Inflammatory macrophage (primary cell): ENCODE measurements at regions not wholly inside any gene's neighbourhood (a gene's known extent, or its start where the extent isn't known, plus 50 kb on each side); places are given as distances from the start of the nearest gene placed in this dataset.

Experiments used
- DNase-seq, 2 donors: peaks; one replicate each; pipeline ENCODE4 v3.0.0-alpha.2; 2020 to 2022

- DNase-seq: no peak
These were observed 52.0 kb downstream of the LRATD1 start for GRCh38 chr2:14684516-14684915.

DNA sequence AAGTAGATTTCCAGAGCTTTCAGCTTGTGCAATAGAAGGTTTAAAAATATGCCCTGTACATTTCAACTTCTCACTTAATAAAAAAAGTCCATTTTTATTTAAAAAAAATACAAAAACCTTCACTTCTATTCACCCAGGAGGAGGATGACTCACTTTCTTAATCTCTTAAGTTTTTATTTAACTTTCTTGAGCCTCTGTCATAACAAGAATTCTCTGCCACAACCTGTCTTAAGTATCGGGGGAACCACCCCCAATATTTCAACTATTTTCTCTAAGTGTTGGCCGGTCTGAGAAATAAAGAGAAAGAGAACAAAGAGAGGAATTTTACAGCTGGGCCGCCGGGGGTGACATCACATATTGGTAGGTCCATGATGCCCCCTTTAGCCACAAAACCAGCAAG, 58.4 kb downstream of the LRATD1 start:
- no peak for DNase-seq

GRCh38 chr2:14693874-14694273, 61.4 kb downstream of the LRATD1 start:
- no peak for DNase-seq

DNA sequence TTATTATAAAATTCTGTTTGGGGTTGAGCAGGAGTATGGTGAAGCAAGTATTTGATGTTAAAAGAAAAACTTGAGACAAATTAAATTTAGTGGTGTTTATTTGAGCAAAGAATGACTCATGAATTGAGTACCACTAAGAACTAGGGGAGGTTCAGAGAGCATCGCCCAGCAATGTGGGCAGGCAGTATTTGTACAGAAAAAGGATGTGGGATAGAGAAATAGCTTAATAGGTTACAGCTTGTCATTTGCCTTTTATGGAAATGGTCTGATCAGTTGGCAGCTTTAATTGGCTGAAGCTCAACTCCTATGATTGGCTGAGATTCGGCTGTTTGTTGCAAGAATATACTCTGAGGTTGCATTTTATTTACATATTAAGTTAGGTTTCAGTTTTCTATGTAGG, 68.2 kb downstream of the LRATD1 start:
- DNase-seq: no peak

- DNase-seq: no peak
These were observed 69.7 kb downstream of the LRATD1 start for GRCh38 chr2:14702258-14702657.

- DNase-seq: no peak
These were observed 73.7 kb downstream of the LRATD1 start for GRCh38 chr2:14706201-14706600.

DNA sequence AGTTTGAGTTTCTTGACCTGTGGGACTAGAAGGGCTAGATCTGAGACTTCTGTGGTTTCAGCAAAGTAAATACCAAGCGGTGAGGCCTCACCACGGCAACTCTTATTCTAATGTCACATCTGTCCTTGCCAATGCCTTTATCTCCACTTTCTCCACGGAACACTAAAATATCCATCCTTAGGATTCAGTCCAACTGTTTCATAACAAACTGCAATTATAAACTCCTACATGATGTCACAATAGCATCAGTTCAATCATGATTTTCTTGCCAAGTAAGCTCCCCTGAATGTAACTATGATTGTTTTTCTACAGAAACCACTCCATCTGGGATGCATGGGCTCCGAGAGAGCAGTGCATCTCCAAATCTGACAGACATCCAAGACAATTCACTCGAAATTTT, 79.6 kb downstream of the LRATD1 start:
- DNase-seq: no peak

- DNase-seq: no peak
These were observed 80.7 kb downstream of the LRATD1 start for GRCh38 chr2:14713248-14713647.

GRCh38 chr2:14715600-14715999, 83.1 kb downstream of the LRATD1 start:
- DNase-seq: no peak

GRCh38 chr2:14716319-14716718, 83.8 kb downstream of the LRATD1 start:
- no peak for DNase-seq

GRCh38 chr2:14717131-14717530, 84.6 kb downstream of the LRATD1 start:
- DNase-seq: no peak

DNA sequence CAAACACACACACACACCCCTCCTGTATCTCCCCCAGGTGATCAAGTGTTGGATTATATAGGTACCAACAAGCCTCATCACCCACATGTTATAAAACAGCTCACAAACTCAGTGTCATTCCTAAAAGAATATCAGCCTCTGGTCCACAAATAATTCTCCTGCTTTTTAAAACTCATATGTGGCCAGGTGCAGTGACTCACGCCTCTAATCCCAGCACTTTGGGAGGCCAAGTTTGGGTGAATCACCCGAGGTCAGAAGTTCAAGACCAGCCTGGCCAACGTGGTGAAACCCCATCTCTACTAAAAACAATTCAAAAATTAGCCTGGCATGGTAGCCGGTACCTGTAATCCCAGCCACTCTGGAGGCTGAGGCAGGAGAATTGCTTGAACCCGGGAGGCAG, 87.8 kb downstream of the LRATD1 start:
- no peak for DNase-seq

DNA sequence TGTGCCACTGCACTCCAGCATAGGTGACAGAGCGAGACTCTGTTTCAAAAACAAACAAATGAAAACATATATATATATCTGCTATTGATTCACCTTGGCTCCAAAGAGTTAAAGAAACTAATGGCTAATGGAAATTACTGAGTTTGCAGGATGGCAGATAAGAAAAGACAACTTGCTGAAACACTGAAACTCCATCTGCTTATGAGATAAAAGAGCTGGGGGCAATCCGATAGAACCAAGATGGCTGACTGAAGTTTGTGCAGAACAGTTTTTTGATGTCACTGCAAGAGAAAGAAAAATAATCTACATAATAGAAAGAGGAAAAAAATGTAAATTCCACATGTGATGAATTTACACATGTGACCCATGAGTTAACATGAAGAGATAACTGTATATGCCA, 88.2 kb downstream of the LRATD1 start:
- DNase-seq: no peak

- no peak for DNase-seq
These were observed 90.5 kb downstream of the LRATD1 start for GRCh38 chr2:14722904-14723570.

- no peak for DNase-seq
These were observed 91.2 kb downstream of the LRATD1 start for GRCh38 chr2:14723684-14724083.

GRCh38 chr2:14735696-14736095, 103.2 kb downstream of the LRATD1 start:
- no peak for DNase-seq

GRCh38 chr2:14737201-14737600, 104.7 kb downstream of the LRATD1 start:
- DNase-seq: no peak

GRCh38 chr2:14743861-14744260, 111.3 kb downstream of the LRATD1 start:
- no peak for DNase-seq

DNA sequence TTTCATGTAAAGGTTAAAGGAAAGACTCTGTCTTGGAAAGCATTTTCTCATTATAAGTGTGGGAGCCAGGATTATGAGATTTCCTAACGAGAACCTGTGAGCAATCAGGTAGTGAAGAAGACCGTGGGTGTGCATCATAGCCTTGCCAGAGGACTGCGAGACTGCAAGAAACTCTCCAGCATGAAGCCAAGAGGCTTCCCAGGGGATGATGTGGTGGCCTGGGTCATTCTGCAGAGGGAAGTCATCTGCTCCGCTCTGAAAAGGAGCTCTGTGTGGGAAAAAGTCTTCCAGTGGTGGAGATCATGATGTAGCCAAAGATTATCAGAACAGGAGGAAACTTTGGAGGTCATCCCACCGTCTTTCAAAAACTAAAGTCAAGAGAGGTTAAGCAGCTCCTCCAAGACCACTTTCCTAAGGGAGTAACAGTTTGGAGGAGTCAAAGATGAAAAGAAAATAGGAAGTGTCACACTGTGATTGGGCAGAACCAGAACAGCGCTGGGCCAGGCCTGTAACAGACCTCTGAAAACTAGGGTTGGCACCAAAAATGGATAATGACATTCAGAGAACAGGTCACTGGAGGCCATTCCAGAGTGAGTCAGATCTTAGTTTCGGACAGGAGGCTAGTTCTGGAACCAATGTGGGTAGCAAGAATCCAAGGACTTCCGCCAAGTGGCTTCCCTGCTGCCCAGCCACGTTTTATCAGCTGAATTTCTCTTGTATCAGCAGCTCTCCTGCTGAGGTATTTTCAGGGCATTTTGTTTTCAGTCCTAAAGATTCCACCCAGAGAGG, 113.0 kb downstream of the LRATD1 start:
- no peak for DNase-seq

DNA sequence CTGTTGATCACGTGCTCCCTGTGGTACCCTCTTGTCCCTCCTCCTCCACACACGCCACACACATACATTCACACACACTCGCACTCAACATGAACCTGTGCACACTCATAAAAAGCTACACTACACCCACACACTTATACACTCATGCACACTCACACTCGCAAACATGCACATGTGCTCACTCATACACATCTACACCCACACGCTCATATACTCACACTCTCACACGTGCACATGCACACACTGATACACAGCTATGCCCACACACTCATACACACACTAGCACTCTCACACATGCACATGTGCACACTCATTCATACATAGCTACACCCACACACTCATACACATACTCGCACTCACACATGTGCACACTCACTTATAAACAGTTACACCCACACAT, 113.6 kb downstream of the LRATD1 start:
- DNase-seq: no peak

DNA sequence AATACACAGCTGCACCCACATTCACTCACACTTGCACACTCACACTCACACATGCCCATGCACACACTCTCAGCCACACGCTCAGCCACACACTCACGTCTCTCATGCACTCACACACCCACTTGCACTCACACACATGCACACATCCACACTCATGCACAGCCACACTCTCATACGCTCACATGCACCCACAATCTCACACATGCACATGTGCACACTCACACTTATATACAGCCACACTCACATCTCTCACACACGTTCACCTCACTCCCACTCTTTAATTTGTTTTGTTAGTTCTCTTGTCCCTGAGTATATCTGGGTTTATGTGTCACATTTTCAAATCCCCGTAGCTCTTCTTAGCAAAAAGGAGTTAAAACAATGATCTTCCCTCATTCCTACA, 114.9 kb downstream of the LRATD1 start:
- no peak for DNase-seq

DNA sequence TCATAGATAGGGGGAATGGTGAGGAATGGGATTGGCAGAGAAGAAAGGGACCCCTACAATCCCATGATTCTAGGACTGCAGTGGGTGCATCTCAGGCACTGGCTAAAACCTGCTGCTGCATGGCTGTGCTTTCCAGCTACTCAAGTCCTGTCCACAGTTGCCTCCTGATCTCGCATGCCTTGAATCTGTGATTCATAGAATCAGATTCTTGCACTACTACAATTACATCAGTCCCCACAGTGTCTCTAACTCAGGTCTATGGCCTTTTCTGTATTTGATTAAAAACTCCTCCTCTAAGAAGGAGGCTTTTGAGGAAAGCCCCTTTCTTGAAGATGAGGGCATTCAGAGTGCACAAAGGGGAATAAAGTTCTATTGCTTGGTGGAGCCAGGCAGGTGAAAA, 117.4 kb downstream of the LRATD1 start:
- DNase-seq: no peak

- no peak for DNase-seq
These were observed 117.9 kb downstream of the LRATD1 start for GRCh38 chr2:14750433-14750832.

GRCh38 chr2:14751581-14751980, 119.1 kb downstream of the LRATD1 start:
- no peak for DNase-seq

GRCh38 chr2:14752295-14752694, 119.8 kb downstream of the LRATD1 start:
- DNase-seq: no peak
